ENCODE measurements at regions not wholly inside any gene's neighbourhood (a gene's known extent, or its start where the extent isn't known, plus 50 kb on each side); places are given as distances from the start of the nearest gene placed in this dataset.

DNA sequence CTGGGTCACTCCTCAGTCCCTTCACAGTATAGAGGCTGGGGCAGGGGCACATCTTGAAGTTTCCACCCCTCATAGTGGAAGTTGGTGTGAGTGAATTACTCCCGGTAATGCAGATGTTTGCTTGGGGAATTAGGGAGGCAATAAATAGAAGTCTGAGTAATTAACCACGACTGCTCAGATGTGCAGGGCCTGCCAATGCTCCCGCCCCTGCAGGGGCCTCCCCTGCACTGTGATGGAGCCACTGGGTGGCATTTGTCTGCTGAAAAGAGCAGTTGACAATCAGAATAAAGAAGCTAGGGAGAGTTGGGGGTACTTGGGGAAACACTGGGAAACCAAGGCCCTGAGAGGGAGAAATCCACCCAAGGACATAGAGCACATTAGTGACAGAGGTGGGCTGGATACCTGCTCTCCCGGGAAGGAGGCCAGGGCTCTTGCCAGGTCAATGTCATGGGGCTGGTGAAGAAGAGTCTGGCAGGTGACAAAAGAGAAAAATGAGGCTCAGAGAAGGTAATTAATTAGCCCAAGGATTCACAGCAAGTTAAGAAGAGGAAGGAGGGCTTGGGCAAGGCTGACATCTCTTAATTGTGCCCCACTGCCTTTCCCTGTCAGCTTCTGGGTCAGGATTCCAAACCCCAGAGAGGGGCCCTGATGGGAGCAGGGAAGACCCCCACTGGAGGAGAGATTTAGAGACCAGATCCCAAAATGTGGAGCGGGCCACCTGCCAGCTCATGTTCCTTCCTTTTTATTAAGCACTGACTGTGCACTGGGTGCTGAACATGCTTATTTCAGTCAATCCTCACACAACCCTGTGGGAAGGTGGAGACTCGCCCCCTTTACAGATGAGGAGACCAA is 436.2 kb downstream of the MATN1 start:
- Histone ChIP-seq H3K27me3 (no peaks in the 10 kb centered on the region), H3K9me3 (no peaks in the 10 kb centered on the region), H3K36me3 (no peaks in the 10 kb centered on the region), H3K27ac (no peak overlapping the region), H3K4me3 (no peak overlapping the region), H3K4me1 (no peaks in the 10 kb centered on the region)
- TF ChIP-seq, protein P1, sequence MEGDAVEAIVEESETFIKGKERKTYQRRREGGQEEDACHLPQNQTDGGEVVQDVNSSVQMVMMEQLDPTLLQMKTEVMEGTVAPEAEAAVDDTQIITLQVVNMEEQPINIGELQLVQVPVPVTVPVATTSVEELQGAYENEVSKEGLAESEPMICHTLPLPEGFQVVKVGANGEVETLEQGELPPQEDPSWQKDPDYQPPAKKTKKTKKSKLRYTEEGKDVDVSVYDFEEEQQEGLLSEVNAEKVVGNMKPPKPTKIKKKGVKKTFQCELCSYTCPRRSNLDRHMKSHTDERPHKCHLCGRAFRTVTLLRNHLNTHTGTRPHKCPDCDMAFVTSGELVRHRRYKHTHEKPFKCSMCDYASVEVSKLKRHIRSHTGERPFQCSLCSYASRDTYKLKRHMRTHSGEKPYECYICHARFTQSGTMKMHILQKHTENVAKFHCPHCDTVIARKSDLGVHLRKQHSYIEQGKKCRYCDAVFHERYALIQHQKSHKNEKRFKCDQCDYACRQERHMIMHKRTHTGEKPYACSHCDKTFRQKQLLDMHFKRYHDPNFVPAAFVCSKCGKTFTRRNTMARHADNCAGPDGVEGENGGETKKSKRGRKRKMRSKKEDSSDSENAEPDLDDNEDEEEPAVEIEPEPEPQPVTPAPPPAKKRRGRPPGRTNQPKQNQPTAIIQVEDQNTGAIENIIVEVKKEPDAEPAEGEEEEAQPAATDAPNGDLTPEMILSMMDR (IDR thresholded peaks at IDR 0.05), result no peak
- DNase-seq (ENCODE audit: low spot score in 2 of 2), result no peak
- intact Hi-C loops (cut with DNase I), result no loop called here

DNA sequence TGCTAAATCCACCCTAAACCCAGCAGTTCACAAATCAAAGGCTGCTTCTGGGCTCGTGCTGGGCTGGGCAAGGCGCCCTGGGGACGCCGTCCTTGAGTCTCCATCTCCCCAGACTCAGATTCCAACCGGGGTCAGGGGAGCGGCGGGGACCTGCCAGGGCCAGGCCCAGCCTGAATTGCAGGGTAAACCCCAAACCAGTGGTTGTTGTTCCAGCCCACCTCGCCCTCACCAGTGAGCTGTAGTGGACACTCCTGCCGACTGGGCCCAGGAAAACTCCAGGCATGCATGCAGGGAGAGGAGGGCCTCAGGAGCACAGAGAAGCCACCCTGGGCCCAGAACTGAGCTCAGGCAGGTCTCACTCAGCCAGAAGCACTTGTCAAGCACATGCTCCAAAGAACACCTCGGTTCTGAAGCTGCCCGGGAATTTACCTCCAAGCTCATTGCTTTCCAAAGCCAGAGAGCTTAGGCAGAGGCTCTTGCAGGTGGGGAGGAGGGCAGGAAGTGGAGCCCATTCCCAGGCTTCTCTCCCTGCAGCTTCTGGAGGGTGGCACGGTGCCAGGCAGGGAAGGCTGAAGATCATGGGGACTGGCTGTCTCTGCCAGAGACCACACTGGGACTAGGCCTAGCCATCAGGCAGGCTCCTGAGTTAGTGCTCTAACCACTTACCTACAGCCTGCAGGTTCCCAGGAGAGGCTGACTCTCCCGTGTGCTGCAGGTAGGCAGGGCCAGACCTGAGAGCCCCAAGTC is 437.0 kb downstream of the MATN1 start:
- no peaks in the 10 kb centered on the region for H3K4me1 ChIP-seq
- intact Hi-C loops (cut with DNase I), result no loop called here
- DNase-seq (ENCODE audit: low spot score in 2 of 2), result no peak
- no peak overlapping the region for H3K27ac ChIP-seq
- no peaks in the 10 kb centered on the region for H3K36me3 ChIP-seq
- no peak overlapping the region for H3K4me3 ChIP-seq
- TF ChIP-seq, protein P1 (IDR thresholded peaks at IDR 0.05), result no peak
- no peaks in the 10 kb centered on the region for H3K27me3 ChIP-seq
- H3K9me3 ChIP-seq, result no peaks in the 10 kb centered on the region

DNA sequence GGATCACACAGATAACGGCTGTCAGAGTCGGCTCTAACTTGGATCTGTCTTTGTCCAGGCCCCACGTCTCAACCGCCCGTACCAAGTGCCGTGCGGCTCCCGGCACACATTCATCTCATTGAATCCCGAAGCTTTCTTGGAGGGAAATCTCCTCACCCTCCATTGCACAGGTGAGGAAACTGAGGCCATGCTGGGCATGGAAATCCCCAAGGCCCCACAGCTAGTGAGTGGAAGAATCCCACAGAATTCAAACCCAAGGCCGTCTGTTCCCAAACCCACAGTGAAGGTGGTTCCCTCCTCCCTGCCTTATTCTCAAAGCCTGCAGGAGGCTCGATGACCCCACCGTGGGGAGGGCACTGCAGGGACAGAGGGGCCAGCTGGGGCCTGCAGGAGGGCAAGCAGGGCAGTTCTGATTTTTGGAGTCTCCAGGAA is 437.9 kb downstream of the MATN1 start:
- Histone ChIP-seq H3K9me3 (no peaks in the 10 kb centered on the region), H3K4me1 (no peaks in the 10 kb centered on the region), H3K27me3 (no peaks in the 10 kb centered on the region), H3K4me3 (no peak overlapping the region), H3K27ac (no peak overlapping the region), H3K36me3 (no peaks in the 10 kb centered on the region)
- DNase-seq (ENCODE audit: low spot score in 2 of 2), result no peak
- intact Hi-C loops (cut with DNase I), result no loop called here
- TF ChIP-seq, protein P1 (IDR thresholded peaks at IDR 0.05), result no peak

DNA sequence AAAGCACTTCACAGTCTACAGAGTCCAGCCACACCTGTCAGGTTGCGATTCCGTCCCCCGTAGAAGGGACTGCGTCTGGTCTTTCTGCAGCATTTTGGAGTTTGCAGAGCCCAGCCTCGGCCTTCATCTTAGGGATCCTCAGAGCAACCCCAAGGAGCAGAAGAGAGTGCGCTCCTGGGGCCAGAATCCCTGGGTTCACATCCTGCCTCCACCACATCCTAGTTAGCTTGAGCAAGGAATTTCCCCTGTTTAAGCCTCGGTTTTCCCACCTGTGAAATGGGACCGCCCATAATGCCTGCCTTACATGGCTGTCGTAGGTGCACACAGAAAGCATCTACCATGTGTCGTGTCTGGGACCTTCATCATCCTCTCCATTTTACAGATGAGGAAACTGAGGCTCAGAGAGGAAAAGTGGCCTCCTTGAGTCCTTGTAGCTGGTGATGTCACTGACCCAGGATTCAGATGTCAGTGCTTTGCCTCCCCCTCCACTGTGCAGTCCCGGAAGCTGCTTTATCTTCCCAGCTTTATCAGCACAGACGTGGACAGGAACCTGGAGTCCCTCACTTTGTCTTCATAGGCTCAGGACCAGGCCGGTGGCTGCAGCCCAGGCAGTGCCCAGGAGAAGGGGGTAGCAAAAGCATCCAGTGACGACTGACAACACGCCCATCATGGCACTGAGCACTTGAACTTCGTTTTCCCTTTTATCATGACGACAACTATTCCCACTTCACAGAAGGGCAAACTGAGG is 438.5 kb downstream of the MATN1 start:
- DNase-seq (ENCODE audit: low spot score in 2 of 2), result no peak
- H3K27ac ChIP-seq, result no peak overlapping the region
- H3K36me3 ChIP-seq, result no peaks in the 10 kb centered on the region
- no peak overlapping the region for H3K4me3 ChIP-seq
- intact Hi-C loops (cut with DNase I), result no loop called here
- no peaks in the 10 kb centered on the region for H3K9me3 ChIP-seq
- no peaks in the 10 kb centered on the region for H3K4me1 ChIP-seq
- H3K27me3 ChIP-seq, result no peaks in the 10 kb centered on the region
- TF ChIP-seq, protein P1 (IDR thresholded peaks at IDR 0.05), result no peak

DNA sequence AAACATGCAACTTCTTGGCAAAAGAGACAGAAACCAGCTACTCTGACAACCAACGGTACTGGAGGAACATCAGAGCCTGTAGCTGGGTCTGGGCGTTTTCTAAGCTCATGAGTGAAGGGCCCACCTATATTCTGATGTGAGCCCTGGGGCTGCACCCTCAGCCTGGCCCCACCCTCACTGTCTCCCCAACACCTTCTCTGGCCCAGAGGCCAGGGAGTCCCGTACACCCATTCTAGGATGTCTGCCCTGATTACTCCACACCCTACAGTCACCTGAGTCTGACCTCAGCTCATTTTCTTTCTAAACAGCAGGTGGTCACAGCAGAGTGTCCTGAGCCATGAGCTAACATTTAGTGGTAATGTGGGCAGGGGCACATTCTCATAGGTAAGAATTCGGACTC is 439.2 kb downstream of the MATN1 start:
- Histone ChIP-seq H3K4me1 (no peaks in the 10 kb centered on the region), H3K27ac (no peak overlapping the region), H3K9me3 (no peaks in the 10 kb centered on the region), H3K27me3 (no peaks in the 10 kb centered on the region), H3K36me3 (no peaks in the 10 kb centered on the region), H3K4me3 (no peak overlapping the region)
- DNase-seq (ENCODE audit: low spot score in 2 of 2), result no peak
- TF ChIP-seq, protein P1 (IDR thresholded peaks at IDR 0.05), result no peak
- intact Hi-C loops (cut with DNase I), result no loop called here
